NT2/D1 (cell line): ENCODE measurements at regions not wholly inside any gene's neighbourhood (a gene's known extent, or its start where the extent isn't known, plus 50 kb on each side); places are given as distances from the start of the nearest gene placed in this dataset.

Experiments used
- SUZ12 ChIP-seq: IDR thresholded peaks from 2 replicates; pipeline ENCODE4 v1.6.1; 2011; ENCODE audit not compliant: insufficient read length, insufficient read depth; ENCODE audit errors: extremely low read depth
- ZNF274 ChIP-seq: IDR thresholded peaks from 2 replicates; pipeline ENCODE4 v1.6.1; 2011; ENCODE audit warnings: mild to moderate bottlenecking, low read depth, low read length

DNA sequence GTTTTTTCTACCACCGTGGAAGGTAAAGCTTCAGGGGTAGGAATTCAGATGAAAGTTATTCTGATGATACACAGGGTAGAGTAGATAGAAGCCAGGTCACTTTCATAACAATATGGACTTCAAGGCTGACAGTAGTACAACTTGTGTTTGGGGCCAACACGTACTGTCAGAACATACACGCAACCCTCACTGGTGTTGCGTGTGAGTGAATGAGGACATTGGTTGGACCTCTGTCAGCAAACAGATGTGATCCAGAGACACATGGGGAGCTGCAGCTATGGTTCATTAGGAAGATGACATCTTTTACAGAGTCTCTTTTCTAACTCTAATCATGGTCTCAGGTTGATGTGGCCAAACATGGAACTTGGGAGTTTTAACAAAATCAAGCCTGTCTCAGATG, 70.1 kb upstream of the MOCS2 start:
- TF ChIP-seq ZNF274 = no peak
- TF ChIP-seq SUZ12 = no peak
